Neural cell (in vitro differentiated cells): ENCODE measurements at regions not wholly inside any gene's neighbourhood (a gene's known extent, or its start where the extent isn't known, plus 50 kb on each side); places are given as distances from the start of the nearest gene placed in this dataset.

Experiments used
- H2AFZ ChIP-seq: fragments of 200-600, 300-800 bp; sonication (generic), shearing (Covaris generic); 2 replicates; pipeline ENCODE4 v1.6.0; 2014; ENCODE audit warnings: low read depth, mild to moderate bottlenecking, antibody characterized with exemption, low read length, moderate library complexity
- H3F3A ChIP-seq: fragments of 200-600 bp; shearing (Covaris generic); 2 replicates; pipeline ENCODE4 v1.6.1; 2016; ENCODE audit warnings: mild to moderate bottlenecking, moderate library complexity, mixed read lengths, antibody characterized with exemption, low read length; ENCODE audit not compliant: insufficient read depth, poor library complexity, severe bottlenecking
- H3K27ac ChIP-seq: fragments of 200-600, 300-800 bp; sonication (generic), shearing (Covaris generic); 2 replicates; pipeline ENCODE4 v1.5.1; 2014; ENCODE audit warnings: mild to moderate bottlenecking, low read length, moderate library complexity
- H3K27me3 ChIP-seq: fragments of 300-800, 200-600 bp; sonication (generic), shearing (Covaris generic); 2 replicates; pipeline ENCODE4 v1.6.0; 2014; ENCODE audit warnings: mild to moderate bottlenecking, low read depth, low read length, moderate library complexity; ENCODE audit not compliant: insufficient read depth
- H3K36me3 ChIP-seq: fragments of 300-800, 200-600 bp; sonication (generic), shearing (Covaris generic); 2 replicates; pipeline ENCODE4 v1.5.1; 2014; ENCODE audit warnings: mild to moderate bottlenecking, antibody characterized with exemption, low read length, moderate library complexity; ENCODE audit not compliant: insufficient read depth
- H3K4me2 ChIP-seq: fragments of 300-800, 200-600 bp; sonication (generic), shearing (Covaris generic); 2 replicates; pipeline ENCODE4 v1.6.0; 2014; ENCODE audit warnings: mild to moderate bottlenecking, low read length
- H3K4me3 ChIP-seq: fragments of 300-800, 200-600 bp; sonication (generic), shearing (Covaris generic); 2 replicates; pipeline ENCODE4 v1.5.1; 2014; ENCODE audit warnings: mild to moderate bottlenecking, low read length, moderate library complexity
- H3K79me2 ChIP-seq: fragments of 200-600 bp; shearing (Covaris generic); replicated peaks from 2 replicates; pipeline ENCODE4 v1.6.0; 2014; ENCODE audit warnings: mild to moderate bottlenecking, low read length, moderate library complexity; ENCODE audit not compliant: insufficient read depth
- H3K9ac ChIP-seq: fragments of 300-800, 200-600 bp; sonication (generic), shearing (Covaris generic); 2 replicates; pipeline ENCODE4 v1.6.1; 2016; ENCODE audit warnings: mild to moderate bottlenecking, low read length, mixed read lengths
- H3K9me2 ChIP-seq: fragments of 200-600 bp; shearing (Covaris generic); 2 replicates; pipeline ENCODE4 v1.6.1; 2016; ENCODE audit warnings: mild to moderate bottlenecking, low read length, mixed read lengths; ENCODE audit not compliant: insufficient read depth
- H3K9me3 ChIP-seq: fragments of 200-600, 300-800 bp; sonication (generic), shearing (Covaris generic); 2 replicates; pipeline ENCODE4 v1.6.1; 2016; ENCODE audit warnings: mild to moderate bottlenecking, mixed run types, low read length, moderate library complexity, mixed read lengths
- H4K20me1 ChIP-seq: fragments of 200-600 bp; shearing (Covaris generic); 2 replicates; pipeline ENCODE4 v1.6.1; 2016; ENCODE audit warnings: mild to moderate bottlenecking, mixed run types; ENCODE audit not compliant: insufficient read depth
- CTCF ChIP-seq: fragments of 450-650 bp; IDR thresholded peaks from 2 replicates; pipeline ENCODE4 v1.5.1; 2014; ENCODE audit warnings: antibody characterized with exemption, mild to moderate bottlenecking, moderate library complexity; ENCODE audit not compliant: poor library complexity, severe bottlenecking
- EP300 ChIP-seq: fragments of 450-650 bp; conservative IDR thresholded peaks from 2 replicates; pipeline ENCODE4 v1.6.1; 2014; ENCODE audit warnings: antibody characterized with exemption, mild to moderate bottlenecking, moderate library complexity; ENCODE audit not compliant: poor library complexity, severe bottlenecking
- EZH2 ChIP-seq: fragments of 200-600, 300-800 bp; shearing (Covaris generic), sonication (generic); IDR thresholded peaks from 2 replicates; pipeline ENCODE4 v1.6.1; 2014; ENCODE audit warnings: antibody characterized with exemption, low read length, borderline replicate concordance, mild to moderate bottlenecking; ENCODE audit not compliant: insufficient read depth, poor library complexity, severe bottlenecking
- MXI1 ChIP-seq: fragments of 450-650 bp; conservative IDR thresholded peaks from 2 replicates; pipeline ENCODE4 v1.6.1; 2014; ENCODE audit warnings: antibody characterized with exemption, mild to moderate bottlenecking; ENCODE audit not compliant: poor library complexity, severe bottlenecking
- POLR2AphosphoS5 ChIP-seq: IDR thresholded peaks from 2 replicates; pipeline ENCODE4 v1.6.1; 2012
- RAD21 ChIP-seq: fragments of 450-650 bp; conservative IDR thresholded peaks from 2 replicates; pipeline ENCODE4 v1.6.1; 2014; ENCODE audit warnings: antibody characterized with exemption, mild to moderate bottlenecking, moderate library complexity
- SMC3 ChIP-seq: fragments of 450-650 bp; conservative IDR thresholded peaks from 2 replicates; pipeline ENCODE4 v1.6.1; 2014; ENCODE audit warnings: antibody characterized with exemption, mild to moderate bottlenecking, moderate library complexity; ENCODE audit not compliant: poor library complexity
- TAF1 ChIP-seq: IDR thresholded peaks from 2 replicates; pipeline ENCODE4 v1.6.1; 2012; ENCODE audit warnings: low read depth
- TF ChIP-seq, protein P1 (sequence below): IDR thresholded peaks from 2 replicates; pipeline ENCODE4 v1.6.1; 2012; ENCODE audit warnings: borderline replicate concordance

DNA sequence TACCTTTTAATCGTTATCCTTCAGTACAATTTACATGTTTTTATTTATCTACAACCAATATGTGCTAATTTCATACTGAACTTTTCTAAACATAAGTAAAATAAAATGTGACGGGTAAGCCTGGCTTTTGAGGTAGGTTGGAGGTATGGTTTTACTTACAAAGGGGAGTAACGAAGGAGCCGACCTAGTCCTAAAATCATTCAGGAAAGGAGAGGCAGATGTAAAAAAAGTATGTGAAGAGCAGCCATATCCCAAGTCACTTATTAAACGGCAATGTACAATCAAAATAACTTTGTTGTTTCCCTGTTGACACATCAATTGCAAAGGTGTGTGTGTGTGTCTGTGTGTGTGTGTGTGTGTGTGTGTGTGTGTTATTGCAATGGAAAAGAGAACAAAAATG lies 351.3 kb downstream of the CRPPA start:
- Histone ChIP-seq H3K27me3 (no peaks in the 10 kb centered on the region), H3K9ac (no peak overlapping the region), H3K4me3 (no peak overlapping the region), H3K36me3 (no peaks in the 10 kb centered on the region), H3K9me3 (no peaks in the 10 kb centered on the region), H3K4me2 (no peak overlapping the region), H3K79me2 (no peaks in the 10 kb centered on the region), H2AFZ (no peak overlapping the region), H4K20me1 (no peaks in the 10 kb centered on the region), H3F3A (no peaks in the 10 kb centered on the region), H3K9me2 (no peaks in the 10 kb centered on the region), H3K27ac (no peak overlapping the region)
- TF ChIP-seq, protein P1, sequence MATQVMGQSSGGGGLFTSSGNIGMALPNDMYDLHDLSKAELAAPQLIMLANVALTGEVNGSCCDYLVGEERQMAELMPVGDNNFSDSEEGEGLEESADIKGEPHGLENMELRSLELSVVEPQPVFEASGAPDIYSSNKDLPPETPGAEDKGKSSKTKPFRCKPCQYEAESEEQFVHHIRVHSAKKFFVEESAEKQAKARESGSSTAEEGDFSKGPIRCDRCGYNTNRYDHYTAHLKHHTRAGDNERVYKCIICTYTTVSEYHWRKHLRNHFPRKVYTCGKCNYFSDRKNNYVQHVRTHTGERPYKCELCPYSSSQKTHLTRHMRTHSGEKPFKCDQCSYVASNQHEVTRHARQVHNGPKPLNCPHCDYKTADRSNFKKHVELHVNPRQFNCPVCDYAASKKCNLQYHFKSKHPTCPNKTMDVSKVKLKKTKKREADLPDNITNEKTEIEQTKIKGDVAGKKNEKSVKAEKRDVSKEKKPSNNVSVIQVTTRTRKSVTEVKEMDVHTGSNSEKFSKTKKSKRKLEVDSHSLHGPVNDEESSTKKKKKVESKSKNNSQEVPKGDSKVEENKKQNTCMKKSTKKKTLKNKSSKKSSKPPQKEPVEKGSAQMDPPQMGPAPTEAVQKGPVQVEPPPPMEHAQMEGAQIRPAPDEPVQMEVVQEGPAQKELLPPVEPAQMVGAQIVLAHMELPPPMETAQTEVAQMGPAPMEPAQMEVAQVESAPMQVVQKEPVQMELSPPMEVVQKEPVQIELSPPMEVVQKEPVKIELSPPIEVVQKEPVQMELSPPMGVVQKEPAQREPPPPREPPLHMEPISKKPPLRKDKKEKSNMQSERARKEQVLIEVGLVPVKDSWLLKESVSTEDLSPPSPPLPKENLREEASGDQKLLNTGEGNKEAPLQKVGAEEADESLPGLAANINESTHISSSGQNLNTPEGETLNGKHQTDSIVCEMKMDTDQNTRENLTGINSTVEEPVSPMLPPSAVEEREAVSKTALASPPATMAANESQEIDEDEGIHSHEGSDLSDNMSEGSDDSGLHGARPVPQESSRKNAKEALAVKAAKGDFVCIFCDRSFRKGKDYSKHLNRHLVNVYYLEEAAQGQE: no peak
- TF ChIP-seq EP300 (no peak), SMC3 (no peak), TAF1 (no peak), RAD21 (no peak), CTCF (no peak), POLR2AphosphoS5 (no peak), MXI1 (no peak), EZH2 (no peak)

DNA sequence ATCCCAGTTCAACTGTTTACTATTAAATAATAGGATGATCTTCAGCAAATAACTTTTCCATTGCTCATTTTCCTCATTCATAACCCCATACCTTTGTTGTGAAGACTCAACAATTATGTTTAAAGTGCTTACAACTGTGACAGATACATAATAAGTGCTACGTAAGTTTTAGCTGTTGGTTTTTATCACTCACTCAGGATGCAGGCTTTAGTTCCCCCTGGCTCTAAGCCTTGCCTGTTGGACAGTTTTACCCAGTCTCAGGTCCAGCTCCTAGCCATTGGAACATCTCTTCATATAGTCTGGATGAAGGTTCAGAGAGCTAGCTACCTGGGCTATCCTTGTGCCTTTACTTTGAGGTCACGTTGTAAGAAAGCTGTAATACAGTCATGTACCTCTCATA lies 353.2 kb downstream of the CRPPA start:
- no peak overlapping the region for H3K27ac ChIP-seq
- H3K4me3 ChIP-seq: no peak overlapping the region
- no peak overlapping the region for H3K9ac ChIP-seq
- no peak overlapping the region for H3K4me2 ChIP-seq
- TF ChIP-seq, protein P1: no peak
- TF ChIP-seq SMC3 (no peak), MXI1 (no peak), EZH2 (no peak), TAF1 (no peak), CTCF (no peak), RAD21 (no peak), EP300 (no peak), POLR2AphosphoS5 (no peak)
- H3K27me3 ChIP-seq: no peaks in the 10 kb centered on the region
- H3K9me2 ChIP-seq: no peaks in the 10 kb centered on the region
- H3F3A ChIP-seq: no peaks in the 10 kb centered on the region
- no peaks in the 10 kb centered on the region for H3K9me3 ChIP-seq
- no peaks in the 10 kb centered on the region for H3K36me3 ChIP-seq
- no peak overlapping the region for H2AFZ ChIP-seq
- H4K20me1 ChIP-seq: no peaks in the 10 kb centered on the region
- H3K79me2 ChIP-seq: no peaks in the 10 kb centered on the region
